HepG2 (cell line): ENCODE measurements at regions not wholly inside any gene's neighbourhood (a gene's known extent, or its start where the extent isn't known, plus 50 kb on each side); places are given as distances from the start of the nearest gene placed in this dataset.

Source experiments
- ATAC-seq: fragments of 200-7000 bp; cut with Tn5 transposase; 3 replicates; pipeline ENCODE4 v1.9.1; 2020; ENCODE audit warnings: mild to moderate bottlenecking, moderate library complexity
- BruUV-seq: library from RNA; stranded (reverse); fragments of 400-500 nt; replicated peaks from 2 replicates; lab custom pipeline; 2021; lab: Mats Ljungman, UMichigan
- CTCF ChIA-PET: fragments of 300-600 bp; formaldehyde crosslinking; extraction: SDS; loops from one replicate; lab custom pipeline; 2021; ENCODE audit warnings: low total read pairs, inconsistent platforms, low intra/inter-chr PET ratio; lab: Yijun Ruan, JAX
- POLR2A ChIA-PET: fragments of 350-600 bp; sonication (Branson Sonifier 250); formaldehyde crosslinking; loops from one replicate; lab custom pipeline; 2020; ENCODE audit warnings: antibody characterized with exemption, inconsistent platforms; lab: Yijun Ruan, JAX
- DNase-seq: peaks from one replicate; pipeline ENCODE4 v3.0.0-alpha.2; 2015; ENCODE audit warnings: low spot score
- FAIRE-seq: peaks from 3 replicates; lab custom pipeline; 2011; peaks lifted over from hg19 to GRCh38; lab: Jason Lieb, UNC
- H2AFZ ChIP-seq: one replicate; pipeline ENCODE4 v1.6.1; 2011; ENCODE audit warnings: low read length, inconsistent platforms
- H3K27ac ChIP-seq: fragments of 300-600 bp; 3 replicates; pipeline ENCODE4 v1.8.0; 2011; ENCODE audit warnings: mixed run types, mild to moderate bottlenecking, mixed read lengths, low read length, inconsistent platforms; ENCODE audit not compliant: insufficient read depth; ENCODE audit errors: extremely low read length
- H3K27me3 ChIP-seq, 2 experiments: fragments of 200-600 bp in 1 of 2; 2 replicates in 1 of 2; 3 replicates in 1 of 2; pipeline versions ENCODE4 v1.6.0 to v1.8.0; 2011; ENCODE audit warnings: low read length in 2 of 2, mild to moderate bottlenecking in 2 of 2, moderate library complexity in 2 of 2, inconsistent platforms in 1 of 2; ENCODE audit not compliant: insufficient read depth in 2 of 2, control insufficient read depth in 1 of 2
- H3K36me3 ChIP-seq, 2 experiments: fragments of 200-600 bp in 1 of 2; replicated peaks in 1 of 2; 2 replicates in 1 of 2; 3 replicates in 1 of 2; pipeline versions ENCODE4 v1.5.1 to v1.8.0; 2011; ENCODE audit warnings: low read length in 2 of 2, inconsistent platforms in 1 of 2; ENCODE audit not compliant: insufficient read depth in 2 of 2, control insufficient read depth in 1 of 2
- H3K4me1 ChIP-seq: 2 replicates; pipeline ENCODE4 v1.5.1; 2012; ENCODE audit warnings: low read length, inconsistent platforms; ENCODE audit not compliant: insufficient read depth
- H3K4me2 ChIP-seq: 2 replicates; pipeline ENCODE4 v1.6.0; 2011; ENCODE audit warnings: low read depth, low read length, inconsistent platforms
- H3K4me3 ChIP-seq, 3 experiments: fragments of 200-600 bp in 1 of 3; sonication (generic), shearing (Covaris generic) in 1 of 3; replicated peaks in 1 of 3; 2 replicates each; pipeline ENCODE4 v1.5.1; 2011 to 2016; ENCODE audit warnings: low read length in 3 of 3, inconsistent platforms in 2 of 3, low read depth in 2 of 3, mild to moderate bottlenecking in 2 of 3, control low read depth in 1 of 3, mixed read lengths in 1 of 3; ENCODE audit not compliant: insufficient read depth in 1 of 3
- H3K79me2 ChIP-seq: one replicate; pipeline ENCODE4 v1.6.1; 2011; ENCODE audit warnings: low read length, inconsistent platforms; ENCODE audit not compliant: insufficient read depth
- H3K9ac ChIP-seq: 2 replicates; pipeline ENCODE4 v1.6.0; 2011; ENCODE audit warnings: mild to moderate bottlenecking, low read depth, low read length, inconsistent platforms; ENCODE audit not compliant: insufficient read depth
- H3K9me3 ChIP-seq: 2 replicates; pipeline ENCODE4 v1.5.1; 2012; ENCODE audit warnings: mild to moderate bottlenecking, low read length
- H4K20me1 ChIP-seq: 2 replicates; pipeline ENCODE4 v1.6.0; 2011; ENCODE audit warnings: inconsistent platforms, mild to moderate bottlenecking, low read length, moderate library complexity; ENCODE audit not compliant: insufficient read depth
- BCLAF1 ChIP-seq: fragments of 450-650 bp; IDR thresholded peaks from 2 replicates; pipeline ENCODE4 v1.6.1; 2017; ENCODE audit warnings: mild to moderate bottlenecking
- EEA1 ChIP-seq: sonication (generic); formaldehyde crosslinking; IDR thresholded peaks from 2 replicates; pipeline ENCODE4 v1.5.1; 2020; ENCODE audit warnings: mild to moderate bottlenecking, missing genetic modification reagents, borderline replicate concordance
- GTF2F1 ChIP-seq: fragments of 150-350 bp; IDR thresholded peaks from 2 replicates; pipeline ENCODE4 v1.6.1; 2014; ENCODE audit warnings: low read length
- PATZ1 ChIP-seq: sonication (generic); formaldehyde crosslinking; IDR thresholded peaks from 2 replicates; pipeline ENCODE4 v1.4.0; 2020; ENCODE audit warnings: missing genetic modification reagents
- ZBTB1 ChIP-seq: sonication (generic); formaldehyde crosslinking; IDR thresholded peaks from 2 replicates; pipeline ENCODE4 v1.4.0; 2020; ENCODE audit warnings: missing genetic modification reagents, borderline replicate concordance
- ZBTB43 ChIP-seq: sonication (generic); formaldehyde crosslinking; conservative IDR thresholded peaks from 2 replicates; pipeline ENCODE4 v1.4.0; 2020; ENCODE audit warnings: missing genetic modification reagents
- WGBS: methylation state at CpG from one replicate; pipeline ENCODE4 v1.1.6; 2017; ENCODE audit warnings: low lambda C conversion rate; 5-methylcytosine and 5-hydroxymethylcytosine counted together
- in situ Hi-C: cut with HindIII; loops from 2 replicates; pipeline ENCODE4 v1.10.0; 2017; ENCODE audit warnings: low pct_unique_long_range_greater_than_20kb; ENCODE audit not compliant: extremely low pct_ligation_motif_present
- intact Hi-C: fragments of 100-400 bp; cut with micrococcal nuclease; formaldehyde crosslinking; loops from one replicate; pipeline ENCODE4 v1.10.0; 2022; ENCODE audit not compliant: unreplicated experiment

- H3K4me3 ChIP-seq, result no peak overlapping the region
- H3K9me3 ChIP-seq, result no peaks in the 10 kb centered on the region
- in situ Hi-C loops (no loop called here), intact Hi-C loops (no loop called here)
- no TSS peak for BruUV-seq
- H3K4me1 ChIP-seq, result no peaks in the 10 kb centered on the region
- CTCF ChIA-PET, result no interaction called here
- 16% methylated on average over 6 of the region's 6 CpGs for WGBS
- ATAC-seq (no peak), DNase-seq (no peak), FAIRE-seq (no peak)
- H3K36me3 ChIP-seq, result no peaks in the 10 kb centered on the region
- H4K20me1 ChIP-seq, result no peaks in the 10 kb centered on the region
- H3K4me2 ChIP-seq, result no peak overlapping the region
- peaks cover 0 to 16% of the 10 kb centered on the region in 2 experiments; a peak in 2 of 5 replicates for H3K27me3 ChIP-seq
- H3K9ac ChIP-seq, result no peak overlapping the region
- H2AFZ ChIP-seq, result no peak overlapping the region
- no peak for TF ChIP-seq PATZ1
- TF ChIP-seq EEA1 (CRISPR knock-in tag), result no peak
- no peaks in the 10 kb centered on the region for H3K79me2 ChIP-seq
- POLR2A ChIA-PET, result no interaction called here
- no peak overlapping the region for H3K27ac ChIP-seq
These were observed 61.2 kb upstream of the CNOT6 start for GRCh38 chr5:180433032-180433422.

GRCh38 chr5:180435594-180435993, 58.6 kb upstream of the CNOT6 start:
- no peaks in the 10 kb centered on the region for H3K4me1 ChIP-seq
- no CpG with 5 or more reads among the region's 7 CpGs for WGBS
- H3K36me3 ChIP-seq, result no peaks in the 10 kb centered on the region
- no peak for DNase-seq
- no peak overlapping the region for H3K4me3 ChIP-seq
- in situ Hi-C loops (no loop called here), intact Hi-C loops (no loop called here)
- no peaks in the 10 kb centered on the region for H3K79me2 ChIP-seq
- no peaks in the 10 kb centered on the region for H4K20me1 ChIP-seq
- no peak for TF ChIP-seq ZBTB1 (CRISPR knock-in tag)
- no peak for TF ChIP-seq BCLAF1
- no peak for TF ChIP-seq GTF2F1
- no peak for TF ChIP-seq ZBTB43 (CRISPR knock-in tag)
- CTCF ChIA-PET, result no interaction called here
- no peak for ATAC-seq
- no peak overlapping the region for H3K4me2 ChIP-seq
- POLR2A ChIA-PET, result no interaction called here
- FAIRE-seq, result no peak
- H3K9ac ChIP-seq, result no peak overlapping the region
- BruUV-seq, result no TSS peak
- H3K27me3 ChIP-seq, result peaks cover 0 to 10% of the 10 kb centered on the region in 2 experiments; a peak in 1 of 5 replicates
- H3K9me3 ChIP-seq, result no peaks in the 10 kb centered on the region
- no peak overlapping the region for H2AFZ ChIP-seq
- no peak overlapping the region for H3K27ac ChIP-seq
